ENCODE measurements at regions not wholly inside any gene's neighbourhood (a gene's known extent, or its start where the extent isn't known, plus 50 kb on each side); places are given as distances from the start of the nearest gene placed in this dataset.

- TF ChIP-seq CTCF (IDR thresholded peaks at IDR 0.05; ENCODE audit: low read depth, low read length, missing input control) (no peak), EGR1 (IDR thresholded peaks at IDR 0.05; ENCODE audit: low read depth in 2 of 2) (no peak), TAF1 (conservative IDR thresholded peaks at IDR 0.05) (no peak), ATF3 (IDR thresholded peaks at IDR 0.05) (no peak), JUND (IDR thresholded peaks at IDR 0.05) (no peak), RAD21 (IDR thresholded peaks at IDR 0.05) (no peak), MAX (IDR thresholded peaks at IDR 0.05) (no peak), NR2F2 (IDR thresholded peaks at IDR 0.05) (no peak), GABPA (IDR thresholded peaks at IDR 0.05 in 1 of 2, conservative IDR thresholded peaks at IDR 0.05 in 1 of 2) (no peak), HNF4G (IDR thresholded peaks at IDR 0.05) (no peak), SP1 (IDR thresholded peaks at IDR 0.05) (no peak), REST (IDR thresholded peaks at IDR 0.05) (no peak)
Measured at GRCh38 chr16:86665929-86666328, 87.6 kb downstream of the FOXL1 start.

Data from liver (tissue), 3 donors.